ENCODE measurements at regions not wholly inside any gene's neighbourhood (a gene's known extent, or its start where the extent isn't known, plus 50 kb on each side); places are given as distances from the start of the nearest gene placed in this dataset.
A peak's percentile ranks its signal among the peaks of the same experiment; 100 is the strongest.

GRCh38 chr5:162824360-162824759 is 613.0 kb upstream of the CCNG1 start:
- Histone ChIP-seq H3K4me3 (ENCODE audit: low read length in 3 of 3) (no peak overlapping the region), H3K4me1 (ENCODE audit: control insufficient read depth in 2 of 3, insufficient read depth in 2 of 3, low read depth in 1 of 3, low read length in 3 of 3) (no peaks in the 10 kb centered on the region), H3K27ac (ENCODE audit: low read depth in 2 of 2, low read length in 2 of 2) (no peak overlapping the region), H3K9ac (ENCODE audit: low read length in 3 of 3) (no peak overlapping the region), H3K9me3 (ENCODE audit: control insufficient read depth in 2 of 3, insufficient read depth in 1 of 3, low read length in 3 of 3) (no peaks in the 10 kb centered on the region), H3K27me3 (ENCODE audit: control insufficient read depth, insufficient read depth, low read length) (no peaks in the 10 kb centered on the region), H3K36me3 (ENCODE audit: control insufficient read depth in 2 of 3, insufficient read depth in 3 of 3, low read length in 3 of 3) (no peaks in the 10 kb centered on the region)
- intact Hi-C loops (cut with DNase I): no loop called here
- FAIRE-seq (no peak), DNase-seq (no peak)
- TF ChIP-seq, protein P1, sequence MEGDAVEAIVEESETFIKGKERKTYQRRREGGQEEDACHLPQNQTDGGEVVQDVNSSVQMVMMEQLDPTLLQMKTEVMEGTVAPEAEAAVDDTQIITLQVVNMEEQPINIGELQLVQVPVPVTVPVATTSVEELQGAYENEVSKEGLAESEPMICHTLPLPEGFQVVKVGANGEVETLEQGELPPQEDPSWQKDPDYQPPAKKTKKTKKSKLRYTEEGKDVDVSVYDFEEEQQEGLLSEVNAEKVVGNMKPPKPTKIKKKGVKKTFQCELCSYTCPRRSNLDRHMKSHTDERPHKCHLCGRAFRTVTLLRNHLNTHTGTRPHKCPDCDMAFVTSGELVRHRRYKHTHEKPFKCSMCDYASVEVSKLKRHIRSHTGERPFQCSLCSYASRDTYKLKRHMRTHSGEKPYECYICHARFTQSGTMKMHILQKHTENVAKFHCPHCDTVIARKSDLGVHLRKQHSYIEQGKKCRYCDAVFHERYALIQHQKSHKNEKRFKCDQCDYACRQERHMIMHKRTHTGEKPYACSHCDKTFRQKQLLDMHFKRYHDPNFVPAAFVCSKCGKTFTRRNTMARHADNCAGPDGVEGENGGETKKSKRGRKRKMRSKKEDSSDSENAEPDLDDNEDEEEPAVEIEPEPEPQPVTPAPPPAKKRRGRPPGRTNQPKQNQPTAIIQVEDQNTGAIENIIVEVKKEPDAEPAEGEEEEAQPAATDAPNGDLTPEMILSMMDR (IDR thresholded peaks at IDR 0.05; ENCODE audit: borderline replicate concordance, extremely low read depth, insufficient read depth): no peak

DNA sequence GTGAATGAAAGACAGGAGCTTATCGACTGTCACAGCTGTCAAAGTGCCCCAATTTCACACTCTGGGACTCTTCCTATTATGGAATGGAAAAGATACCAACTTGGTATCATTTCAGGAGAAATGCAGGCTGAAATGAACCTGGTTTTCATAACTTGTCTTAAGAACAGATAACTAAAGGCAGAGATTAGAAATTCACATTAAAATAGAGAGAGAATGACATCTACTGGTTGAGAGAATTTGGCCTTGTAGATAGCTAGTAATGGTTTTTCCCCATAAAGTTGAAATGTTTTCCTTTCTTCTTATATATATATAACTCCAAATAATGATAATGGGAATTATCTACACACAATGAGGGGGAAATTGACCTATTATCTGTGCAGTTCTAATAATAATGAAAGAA is 600.2 kb upstream of the CCNG1 start:
- H3K27ac ChIP-seq (ENCODE audit: low read depth in 2 of 2, low read length in 2 of 2): no peak overlapping the region
- H3K9ac ChIP-seq (ENCODE audit: low read length in 3 of 3): no peak overlapping the region
- FAIRE-seq (no peak), DNase-seq (no peak)
- H3K4me1 ChIP-seq (ENCODE audit: control insufficient read depth in 2 of 3, insufficient read depth in 2 of 3, low read depth in 1 of 3, low read length in 3 of 3): no peaks in the 10 kb centered on the region
- no peaks in the 10 kb centered on the region for H3K9me3 ChIP-seq (ENCODE audit: control insufficient read depth in 2 of 3, insufficient read depth in 1 of 3, low read length in 3 of 3)
- H3K27me3 ChIP-seq (ENCODE audit: control insufficient read depth, insufficient read depth, low read length): no peaks in the 10 kb centered on the region
- no peaks in the 10 kb centered on the region for H3K36me3 ChIP-seq (ENCODE audit: control insufficient read depth in 2 of 3, insufficient read depth in 3 of 3, low read length in 3 of 3)
- TF ChIP-seq, protein P1 (IDR thresholded peaks at IDR 0.05; ENCODE audit: borderline replicate concordance, extremely low read depth, insufficient read depth): no peak
- intact Hi-C loops (cut with DNase I): no loop called here
- no peak overlapping the region for H3K4me3 ChIP-seq (ENCODE audit: low read length in 3 of 3)

GRCh38 chr5:162842727-162843126 is 594.7 kb upstream of the CCNG1 start:
- TF ChIP-seq, protein P1 (IDR thresholded peaks at IDR 0.05; ENCODE audit: borderline replicate concordance, extremely low read depth, insufficient read depth): no peak
- no peaks in the 10 kb centered on the region for H3K4me1 ChIP-seq (ENCODE audit: control insufficient read depth in 2 of 3, insufficient read depth in 2 of 3, low read depth in 1 of 3, low read length in 3 of 3)
- no peaks in the 10 kb centered on the region for H3K36me3 ChIP-seq (ENCODE audit: control insufficient read depth in 2 of 3, insufficient read depth in 3 of 3, low read length in 3 of 3)
- FAIRE-seq (no peak), DNase-seq (peak in 2 of 5 donors; percentile 18 to 25)
- intact Hi-C loops (cut with DNase I): no loop called here
- no peak overlapping the region for H3K27ac ChIP-seq (ENCODE audit: low read depth in 2 of 2, low read length in 2 of 2)
- no peak overlapping the region for H3K9ac ChIP-seq (ENCODE audit: low read length in 3 of 3)
- no peak overlapping the region for H3K4me3 ChIP-seq (ENCODE audit: low read length in 3 of 3)
- no peaks in the 10 kb centered on the region for H3K9me3 ChIP-seq (ENCODE audit: control insufficient read depth in 2 of 3, insufficient read depth in 1 of 3, low read length in 3 of 3)
- H3K27me3 ChIP-seq (ENCODE audit: control insufficient read depth, insufficient read depth, low read length): no peaks in the 10 kb centered on the region

DNA sequence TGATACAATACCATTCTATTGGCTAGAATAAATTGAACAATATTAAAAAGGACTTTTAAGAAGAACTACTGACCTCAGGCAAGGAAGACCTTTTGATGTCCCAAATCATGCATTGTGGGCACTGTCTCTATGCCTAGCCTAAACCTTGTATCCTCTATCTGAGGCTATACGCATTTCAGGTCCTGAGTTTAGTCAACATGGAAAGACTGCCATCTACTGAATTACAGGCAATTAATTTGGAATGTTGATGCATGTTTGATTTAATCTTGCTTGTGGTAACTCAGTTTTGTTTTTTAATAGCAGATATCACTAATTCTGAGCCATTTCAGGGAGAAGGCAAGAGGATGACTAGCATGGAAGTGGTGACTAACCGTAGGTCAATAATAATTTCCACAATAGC is 585.3 kb upstream of the CCNG1 start:
- H3K4me3 ChIP-seq (ENCODE audit: low read length in 3 of 3): no peak overlapping the region
- no peak overlapping the region for H3K27ac ChIP-seq (ENCODE audit: low read depth in 2 of 2, low read length in 2 of 2)
- no peak overlapping the region for H3K9ac ChIP-seq (ENCODE audit: low read length in 3 of 3)
- intact Hi-C loops (cut with DNase I): no loop called here
- no peaks in the 10 kb centered on the region for H3K4me1 ChIP-seq (ENCODE audit: control insufficient read depth in 2 of 3, insufficient read depth in 2 of 3, low read depth in 1 of 3, low read length in 3 of 3)
- TF ChIP-seq, protein P1 (IDR thresholded peaks at IDR 0.05; ENCODE audit: borderline replicate concordance, extremely low read depth, insufficient read depth): no peak
- DNase-seq: no peak
- no peaks in the 10 kb centered on the region for H3K36me3 ChIP-seq (ENCODE audit: control insufficient read depth in 2 of 3, insufficient read depth in 3 of 3, low read length in 3 of 3)
- H3K9me3 ChIP-seq (ENCODE audit: control insufficient read depth in 2 of 3, insufficient read depth in 1 of 3, low read length in 3 of 3): no peaks in the 10 kb centered on the region
- H3K27me3 ChIP-seq (ENCODE audit: control insufficient read depth, insufficient read depth, low read length): no peaks in the 10 kb centered on the region
- no peak for FAIRE-seq

Measured in kidney (tissue), 13 donors.